HFFc6 (cell line): ENCODE measurements at regions not wholly inside any gene's neighbourhood (a gene's known extent, or its start where the extent isn't known, plus 50 kb on each side); places are given as distances from the start of the nearest gene placed in this dataset.

Experiments
- DNase-seq: peaks from one replicate; pipeline ENCODE4 v3.0.0-alpha.2; 2018
- H3K27ac Mint-ChIP-seq: 2 replicates; pipeline ENCODE4 v1.8.0; 2020; ENCODE audit warnings: mild to moderate bottlenecking, mixed read lengths
- H3K27me3 Mint-ChIP-seq: 2 replicates; pipeline ENCODE4 v1.8.0; 2021; ENCODE audit warnings: mild to moderate bottlenecking, moderate library complexity, mixed read lengths; ENCODE audit not compliant: insufficient read depth
- H3K36me3 Mint-ChIP-seq: 2 replicates; pipeline ENCODE4 v1.8.0; 2021; ENCODE audit warnings: low read depth, mixed read lengths
- H3K4me1 Mint-ChIP-seq: 2 replicates; pipeline ENCODE4 v1.8.0; 2020; ENCODE audit warnings: low read depth, mixed read lengths
- H3K4me3 Mint-ChIP-seq: 2 replicates; pipeline ENCODE4 v1.8.0; 2020; ENCODE audit warnings: mild to moderate bottlenecking, moderate library complexity, mixed read lengths
- H3K9me3 Mint-ChIP-seq: 2 replicates; pipeline ENCODE4 v1.8.0; 2020; ENCODE audit warnings: mild to moderate bottlenecking, mixed read lengths
- TF ChIP-seq, protein P1 (sequence below): fragments of 200-600 bp; sonication (generic); IDR thresholded peaks from 2 replicates; pipeline ENCODE4 v1.5.0; 2021; ENCODE audit warnings: antibody characterized with exemption, mild to moderate bottlenecking

DNA sequence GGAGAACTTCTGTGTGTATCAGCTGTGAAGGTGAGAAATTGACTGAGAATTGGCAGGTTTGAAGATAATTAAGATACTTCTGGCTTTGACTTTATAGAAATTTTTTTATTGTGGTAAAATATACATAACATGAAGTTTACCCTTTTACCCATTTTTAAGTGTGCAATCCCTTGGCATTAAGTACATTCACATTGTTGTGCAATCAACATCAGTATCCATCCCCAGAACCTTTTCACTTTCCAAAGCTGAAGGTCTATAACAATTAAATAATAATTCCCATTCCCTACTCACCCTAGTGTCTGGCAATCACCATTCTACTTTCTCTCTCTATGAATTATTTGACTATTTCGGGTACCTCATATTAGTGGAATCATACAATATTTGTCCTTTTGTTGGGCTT is 69.9 kb downstream of the ACTBL2 start:
- peaks cover 11% of the 10 kb centered on the region for H3K4me1 Mint-ChIP-seq
- no peaks in the 10 kb centered on the region for H3K27me3 Mint-ChIP-seq
- H3K4me3 Mint-ChIP-seq: no peak overlapping the region
- TF ChIP-seq, protein P1, sequence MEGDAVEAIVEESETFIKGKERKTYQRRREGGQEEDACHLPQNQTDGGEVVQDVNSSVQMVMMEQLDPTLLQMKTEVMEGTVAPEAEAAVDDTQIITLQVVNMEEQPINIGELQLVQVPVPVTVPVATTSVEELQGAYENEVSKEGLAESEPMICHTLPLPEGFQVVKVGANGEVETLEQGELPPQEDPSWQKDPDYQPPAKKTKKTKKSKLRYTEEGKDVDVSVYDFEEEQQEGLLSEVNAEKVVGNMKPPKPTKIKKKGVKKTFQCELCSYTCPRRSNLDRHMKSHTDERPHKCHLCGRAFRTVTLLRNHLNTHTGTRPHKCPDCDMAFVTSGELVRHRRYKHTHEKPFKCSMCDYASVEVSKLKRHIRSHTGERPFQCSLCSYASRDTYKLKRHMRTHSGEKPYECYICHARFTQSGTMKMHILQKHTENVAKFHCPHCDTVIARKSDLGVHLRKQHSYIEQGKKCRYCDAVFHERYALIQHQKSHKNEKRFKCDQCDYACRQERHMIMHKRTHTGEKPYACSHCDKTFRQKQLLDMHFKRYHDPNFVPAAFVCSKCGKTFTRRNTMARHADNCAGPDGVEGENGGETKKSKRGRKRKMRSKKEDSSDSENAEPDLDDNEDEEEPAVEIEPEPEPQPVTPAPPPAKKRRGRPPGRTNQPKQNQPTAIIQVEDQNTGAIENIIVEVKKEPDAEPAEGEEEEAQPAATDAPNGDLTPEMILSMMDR: no peak
- H3K27ac Mint-ChIP-seq: no peak overlapping the region
- no peak for DNase-seq
- H3K36me3 Mint-ChIP-seq: no peaks in the 10 kb centered on the region
- no peaks in the 10 kb centered on the region for H3K9me3 Mint-ChIP-seq

GRCh38 chr5:57411982-57412381 is 70.6 kb downstream of the ACTBL2 start:
- DNase-seq: peak; percentile 38
- peaks cover 11% of the 10 kb centered on the region for H3K4me1 Mint-ChIP-seq
- no peaks in the 10 kb centered on the region for H3K27me3 Mint-ChIP-seq
- H3K36me3 Mint-ChIP-seq: no peaks in the 10 kb centered on the region
- TF ChIP-seq, protein P1: no peak
- H3K4me3 Mint-ChIP-seq: no peak overlapping the region
- H3K9me3 Mint-ChIP-seq: no peaks in the 10 kb centered on the region
- no peak overlapping the region for H3K27ac Mint-ChIP-seq

DNA sequence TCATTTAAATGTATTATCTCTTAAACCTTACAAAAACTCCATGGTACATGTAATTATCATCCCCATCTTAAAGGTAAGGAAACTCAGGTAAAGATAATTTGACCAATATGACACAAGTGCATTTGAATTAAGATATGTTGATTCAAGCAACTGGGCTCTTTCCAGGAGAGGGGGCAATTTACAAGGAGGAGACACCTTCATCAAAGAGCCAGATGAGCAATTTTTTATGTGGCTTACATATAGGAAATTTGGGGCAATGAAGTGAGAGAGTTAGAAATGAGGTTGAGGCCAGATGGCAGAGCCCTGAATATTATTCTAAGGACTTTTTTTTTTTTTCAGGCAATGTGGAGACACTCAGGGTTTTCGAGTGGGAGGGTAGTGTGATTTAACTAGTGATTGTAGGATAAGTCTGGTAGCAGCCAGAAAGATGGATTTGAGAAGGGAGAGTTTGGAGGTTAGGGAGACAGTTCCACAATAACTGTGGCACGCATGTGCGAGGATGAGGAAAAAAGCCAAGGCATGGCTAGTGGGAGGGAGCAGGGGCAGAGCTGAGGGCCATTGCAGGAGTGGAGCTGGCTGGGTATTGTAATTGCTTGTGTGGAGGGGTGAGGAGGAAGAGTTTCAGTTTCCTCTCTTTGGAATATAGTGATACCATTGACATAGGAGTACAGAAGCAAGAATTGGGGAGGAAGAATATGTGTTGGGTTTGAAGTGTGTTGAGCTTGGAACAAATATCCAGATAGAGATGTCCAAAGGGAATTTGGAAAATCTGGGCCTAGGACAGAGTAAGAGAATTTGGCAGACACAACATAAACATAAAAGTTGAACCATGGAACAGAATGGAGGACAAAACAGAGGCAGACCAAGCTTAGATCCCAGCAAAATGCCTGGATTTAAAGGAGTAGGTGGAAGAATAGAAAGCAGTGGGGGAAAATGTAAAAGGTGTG is 72.0 kb downstream of the ACTBL2 start:
- H3K4me1 Mint-ChIP-seq: no peaks in the 10 kb centered on the region; the same call in 1 of the 2 replicates
- no peaks in the 10 kb centered on the region for H3K36me3 Mint-ChIP-seq
- no peaks in the 10 kb centered on the region for H3K27me3 Mint-ChIP-seq
- no peaks in the 10 kb centered on the region for H3K9me3 Mint-ChIP-seq
- TF ChIP-seq, protein P1: no peak
- H3K27ac Mint-ChIP-seq: no peak overlapping the region
- H3K4me3 Mint-ChIP-seq: no peak overlapping the region
- no peak for DNase-seq

- Mint-ChIP-seq H3K27me3 (no peaks in the 10 kb centered on the region), H3K36me3 (no peaks in the 10 kb centered on the region), H3K9me3 (no peaks in the 10 kb centered on the region), H3K27ac (no peak overlapping the region), H3K4me1 (no peaks in the 10 kb centered on the region), H3K4me3 (no peak overlapping the region)
- TF ChIP-seq, protein P1: no peak
- peak; percentile 2 for DNase-seq
Observed at GRCh38 chr5:57408714-57409113, 73.9 kb downstream of the ACTBL2 start.

- Mint-ChIP-seq H3K36me3 (no peaks in the 10 kb centered on the region), H3K27me3 (no peaks in the 10 kb centered on the region; the same call in 1 of the 2 replicates), H3K9me3 (no peaks in the 10 kb centered on the region), H3K4me1 (no peaks in the 10 kb centered on the region), H3K27ac (no peak overlapping the region), H3K4me3 (no peak overlapping the region)
- no peak for DNase-seq
- TF ChIP-seq, protein P1: no peak
Observed at GRCh38 chr5:57408285-57408684, 74.3 kb downstream of the ACTBL2 start.
